ENCODE measurements at regions not wholly inside any gene's neighbourhood (a gene's known extent, or its start where the extent isn't known, plus 50 kb on each side); places are given as distances from the start of the nearest gene placed in this dataset.

GRCh38 chr4:136831553-136831952 is 700.7 kb downstream of the PCDH18 start:
- peak; percentile 24 to 58 for DNase-seq

- peak in 1 of 2 experiments; percentile 45 for DNase-seq
These were observed 703.0 kb downstream of the PCDH18 start for GRCh38 chr4:136829280-136829679.

- no peak for DNase-seq
These were observed 709.3 kb downstream of the PCDH18 start for GRCh38 chr4:136823020-136823419.

- DNase-seq: no peak
These were observed 713.4 kb downstream of the PCDH18 start for GRCh38 chr4:136818811-136819330.

GRCh38 chr4:136812100-136812880 is 720.0 kb downstream of the PCDH18 start:
- no peak for DNase-seq

- DNase-seq: no peak
These were observed 720.7 kb downstream of the PCDH18 start for GRCh38 chr4:136811496-136812077.

GRCh38 chr4:136810626-136811025 is 721.7 kb downstream of the PCDH18 start:
- no peak for DNase-seq

GRCh38 chr4:136806844-136807243 is 725.5 kb downstream of the PCDH18 start:
- DNase-seq: no peak

GRCh38 chr4:136805617-136806016 is 726.7 kb downstream of the PCDH18 start:
- no peak for DNase-seq

GRCh38 chr4:136803433-136803832 is 728.9 kb downstream of the PCDH18 start:
- DNase-seq: no peak

- no peak for DNase-seq
These were observed 732.0 kb downstream of the PCDH18 start for GRCh38 chr4:136800248-136800647.

- DNase-seq: no peak
These were observed 735.3 kb downstream of the PCDH18 start for GRCh38 chr4:136796953-136797352.

- no peak for DNase-seq
These were observed 738.4 kb downstream of the PCDH18 start for GRCh38 chr4:136793848-136794247.

GRCh38 chr4:136784326-136784725 is 748.0 kb downstream of the PCDH18 start:
- no peak for DNase-seq

GRCh38 chr4:136769717-136770116 is 762.6 kb downstream of the PCDH18 start:
- no peak for DNase-seq

GRCh38 chr4:136768925-136769275 is 763.4 kb downstream of the PCDH18 start:
- no peak for DNase-seq

GRCh38 chr4:136768213-136768924 is 763.9 kb downstream of the PCDH18 start:
- no peak for DNase-seq

GRCh38 chr4:136763919-136764318 is 768.4 kb downstream of the PCDH18 start:
- DNase-seq: no peak

- no peak for DNase-seq
These were observed 776.8 kb downstream of the PCDH18 start for GRCh38 chr4:136755531-136755916.

- no peak for DNase-seq
These were observed 777.3 kb downstream of the PCDH18 start for GRCh38 chr4:136754810-136755530.

- no peak for DNase-seq
These were observed 780.7 kb downstream of the PCDH18 start for GRCh38 chr4:136751556-136751955.

- no peak for DNase-seq
These were observed 781.4 kb downstream of the PCDH18 start for GRCh38 chr4:136750897-136751296.

GRCh38 chr4:136749989-136750388 is 782.3 kb downstream of the PCDH18 start:
- no peak for DNase-seq

Data from NCI-H524 (cell line).